SKM-1 (cell line): ENCODE measurements at regions not wholly inside any gene's neighbourhood (a gene's known extent, or its start where the extent isn't known, plus 50 kb on each side); places are given as distances from the start of the nearest gene placed in this dataset.
"Not testable (repeated sequence)": the region's sequence is repeated elsewhere in the genome, so short reads cannot be mapped to it uniquely, and the experiment has no call there.

ENCODE experiments used
- DNase-seq: peaks from one replicate; lab custom pipeline; 2025; ENCODE audit not compliant: unreplicated experiment; lab: John Stamatoyannopoulos, UW

DNA sequence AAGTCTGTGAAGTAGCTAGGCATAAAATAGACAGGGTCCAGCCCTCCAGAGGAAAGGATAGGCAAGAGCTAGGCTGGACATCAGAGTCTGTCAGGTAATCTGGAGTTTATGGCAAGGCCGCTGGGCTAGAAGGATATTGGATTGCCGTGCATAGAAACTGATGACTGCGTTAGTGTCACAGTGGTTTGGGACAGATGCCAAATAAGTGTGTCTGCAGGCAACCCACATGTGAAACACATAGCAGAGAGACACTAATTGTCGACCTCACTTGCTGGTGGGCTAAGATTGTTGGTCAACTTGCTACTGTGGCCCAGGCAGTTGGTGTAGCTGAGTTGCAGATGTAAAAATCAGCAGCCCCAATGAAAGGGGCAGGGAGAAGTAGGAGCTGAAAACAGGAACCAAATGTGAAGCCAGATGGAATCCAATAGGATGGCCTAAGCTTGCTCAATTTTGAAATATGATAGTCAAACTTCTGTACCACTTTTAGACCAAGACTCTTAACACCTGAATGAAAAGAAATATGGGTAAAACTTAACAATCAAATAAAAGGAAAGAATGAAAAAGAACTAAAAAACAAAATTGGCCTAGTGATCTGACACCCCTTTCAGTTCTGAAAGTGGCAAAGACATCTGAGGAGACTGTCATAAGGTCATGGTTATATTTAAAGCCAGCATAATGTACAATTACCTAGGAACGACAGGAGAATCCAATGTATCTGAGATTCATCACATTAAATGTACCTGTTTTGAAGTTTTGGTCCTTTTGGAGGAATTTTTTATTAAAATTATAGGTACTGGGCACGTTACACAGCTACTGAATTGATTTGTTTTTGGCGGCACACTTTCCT is 243.3 kb upstream of the ACTBL2 start:
- DNase-seq = no peak

DNA sequence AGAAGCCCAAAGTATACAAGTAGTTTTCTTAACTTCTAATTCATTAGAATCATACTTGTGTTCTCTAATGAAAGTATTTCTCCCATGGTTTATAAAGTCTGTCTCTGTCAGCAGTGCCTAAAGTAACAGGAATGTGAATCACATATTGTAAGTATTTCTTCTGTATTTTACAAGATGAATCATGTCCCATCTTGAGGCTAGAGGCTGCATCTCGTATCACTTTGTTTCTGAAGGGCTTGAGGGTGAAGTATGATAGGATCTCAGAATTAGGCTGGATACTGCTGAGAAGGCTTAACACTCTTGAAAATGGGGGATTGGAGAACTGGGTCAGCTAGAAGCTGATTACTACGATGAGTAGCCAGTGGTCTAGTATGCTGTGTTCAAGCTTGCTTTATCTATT is 242.2 kb upstream of the ACTBL2 start:
- DNase-seq = no peak

DNA sequence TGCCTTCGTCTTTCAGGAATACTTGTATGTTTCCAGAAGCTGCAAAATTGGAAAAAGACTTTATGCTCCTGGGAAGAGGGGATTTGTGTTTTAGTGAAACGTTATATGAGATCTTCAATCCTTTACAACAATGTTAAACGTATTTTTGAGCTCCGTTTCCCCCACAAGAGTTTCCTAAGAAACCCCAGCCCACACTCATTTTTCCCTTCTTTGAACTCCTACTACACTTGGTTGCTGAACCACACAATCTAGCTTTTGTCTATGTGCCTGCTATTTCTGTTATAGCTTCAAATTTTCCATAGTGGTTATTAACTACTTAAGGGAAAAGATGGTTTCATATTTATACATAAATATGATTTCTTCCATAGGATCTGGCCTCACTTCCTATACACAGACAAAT is 238.6 kb upstream of the ACTBL2 start:
- no peak for DNase-seq

DNA sequence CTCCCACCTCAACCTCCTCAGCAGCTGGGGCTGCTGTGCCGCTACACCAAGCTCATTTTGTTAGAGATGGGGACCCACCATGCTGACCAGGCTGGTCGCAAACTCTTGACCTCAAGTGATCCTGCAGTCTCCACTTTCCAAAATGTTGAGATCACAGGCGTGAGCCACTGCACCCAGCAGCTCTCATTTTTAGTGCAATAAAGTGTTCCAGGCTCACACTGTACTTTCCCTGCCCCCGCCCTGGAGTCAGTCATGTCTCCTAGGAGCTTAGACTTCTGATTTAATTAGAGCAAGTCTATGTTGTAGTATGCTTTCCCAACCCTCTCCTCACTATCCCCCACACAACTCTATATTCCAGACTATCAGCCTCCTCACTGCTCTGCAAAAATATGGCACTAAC is 238.0 kb upstream of the ACTBL2 start:
- no peak for DNase-seq

DNA sequence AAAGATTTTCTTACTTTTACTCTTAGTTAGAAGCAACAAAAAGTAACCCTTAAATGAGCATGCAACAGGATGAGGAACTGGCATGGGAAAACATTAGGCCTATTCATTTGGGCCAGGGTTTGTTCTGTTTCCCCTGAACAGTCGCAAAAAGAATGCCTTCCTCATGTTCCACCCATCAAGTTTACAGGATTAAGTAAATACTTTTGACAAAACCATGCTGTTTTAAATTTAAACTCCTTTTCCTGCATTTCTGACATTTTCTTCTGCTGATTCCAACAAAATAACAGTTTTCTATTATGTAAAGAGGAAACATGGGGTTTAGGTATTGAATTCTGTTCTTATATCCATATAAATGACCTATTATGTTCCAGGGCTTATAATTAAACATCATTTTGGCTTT is 236.6 kb upstream of the ACTBL2 start:
- no peak for DNase-seq

DNA sequence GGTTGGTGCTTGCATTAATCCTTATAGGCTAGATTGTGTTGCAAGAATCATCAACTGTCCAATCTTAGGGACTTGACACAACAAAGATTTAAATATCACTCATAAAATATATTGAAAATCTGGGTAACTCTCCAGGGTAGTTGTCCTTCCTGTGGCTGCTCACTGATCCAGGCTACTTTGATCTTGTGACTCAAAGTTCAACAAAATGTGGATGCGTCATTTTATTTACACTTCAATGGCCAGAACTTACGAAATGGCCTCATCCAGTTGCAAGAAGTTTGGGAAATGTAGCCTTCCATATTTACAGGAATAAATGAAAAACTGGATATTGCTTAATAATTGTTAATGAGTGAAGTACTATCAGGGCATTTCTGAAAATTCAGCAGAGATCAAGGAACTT is 235.5 kb upstream of the ACTBL2 start:
- DNase-seq = no peak

DNA sequence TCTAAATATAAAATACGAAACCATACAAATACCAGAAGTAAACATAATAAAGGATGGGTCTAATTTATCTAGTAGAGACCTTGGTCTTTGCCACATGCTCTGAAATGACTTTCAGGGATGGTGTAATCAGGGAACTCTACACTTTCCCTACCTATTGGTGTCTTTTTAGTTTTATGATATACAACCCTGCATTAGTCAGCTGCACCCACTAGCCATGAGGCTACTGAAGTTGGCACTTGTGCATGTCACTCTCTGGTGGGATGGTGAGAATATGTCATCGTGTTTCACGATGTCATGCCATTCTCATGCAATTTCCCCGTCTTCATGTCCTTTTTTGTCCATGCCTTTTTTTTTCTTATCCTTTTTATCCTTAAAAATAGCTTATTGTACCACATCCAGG is 234.9 kb upstream of the ACTBL2 start:
- no peak for DNase-seq

DNA sequence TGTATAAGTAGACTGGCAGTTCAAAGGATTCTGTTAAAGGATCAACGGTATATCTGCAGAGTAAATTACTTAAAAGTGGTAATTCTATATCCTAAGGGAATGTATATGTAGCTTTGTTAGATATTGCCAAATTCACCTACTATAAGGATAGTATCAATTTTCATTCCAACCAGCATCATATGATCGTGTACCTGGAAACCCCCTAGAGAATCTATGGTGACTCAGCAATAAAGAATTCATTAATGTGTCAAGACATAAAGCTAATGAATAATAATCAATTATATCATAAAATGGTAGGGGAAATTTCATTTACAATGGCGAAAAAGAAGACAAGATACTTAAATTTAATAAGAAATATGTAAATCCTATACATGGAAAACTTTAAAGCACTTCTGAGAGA is 234.1 kb upstream of the ACTBL2 start:
- no peak for DNase-seq

DNA sequence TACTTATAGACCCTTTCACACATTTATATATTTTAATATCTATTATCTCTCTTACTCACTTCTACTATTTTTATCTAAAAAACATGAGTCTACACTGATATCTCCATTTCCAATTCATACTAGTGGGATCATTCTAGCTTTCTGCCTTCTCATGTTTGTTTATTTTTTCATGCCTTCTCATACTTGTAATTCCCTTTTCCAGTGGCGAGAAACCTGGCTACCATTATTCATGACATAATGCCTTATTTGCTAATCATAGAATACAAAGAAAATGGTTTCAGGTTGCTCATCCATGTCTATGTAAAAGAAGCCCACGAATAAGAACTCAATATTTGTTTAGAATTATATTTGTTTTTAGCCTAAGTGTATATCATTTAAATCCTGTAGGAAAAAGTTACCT is 232.7 kb upstream of the ACTBL2 start:
- DNase-seq = no peak

DNA sequence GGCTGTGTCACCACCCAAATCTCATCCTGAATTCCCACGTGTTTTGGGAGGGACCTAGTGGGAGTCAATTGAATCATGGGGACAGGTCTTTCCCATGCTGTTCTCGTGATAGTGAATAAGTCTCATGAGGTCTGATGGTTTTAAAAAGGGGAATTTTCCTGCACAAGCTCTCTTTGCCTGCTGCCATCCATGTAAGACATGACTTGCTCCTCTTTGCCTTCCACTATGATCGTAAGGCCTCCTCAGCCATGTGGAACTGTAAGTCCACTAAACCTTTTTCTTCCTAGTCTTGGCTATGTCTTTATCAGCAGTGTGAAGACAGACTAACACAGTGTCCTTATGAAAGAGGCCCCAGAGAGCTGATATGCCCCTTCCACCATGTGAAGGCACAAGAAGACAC is 230.9 kb upstream of the ACTBL2 start:
- not testable (repeated sequence) for DNase-seq

DNA sequence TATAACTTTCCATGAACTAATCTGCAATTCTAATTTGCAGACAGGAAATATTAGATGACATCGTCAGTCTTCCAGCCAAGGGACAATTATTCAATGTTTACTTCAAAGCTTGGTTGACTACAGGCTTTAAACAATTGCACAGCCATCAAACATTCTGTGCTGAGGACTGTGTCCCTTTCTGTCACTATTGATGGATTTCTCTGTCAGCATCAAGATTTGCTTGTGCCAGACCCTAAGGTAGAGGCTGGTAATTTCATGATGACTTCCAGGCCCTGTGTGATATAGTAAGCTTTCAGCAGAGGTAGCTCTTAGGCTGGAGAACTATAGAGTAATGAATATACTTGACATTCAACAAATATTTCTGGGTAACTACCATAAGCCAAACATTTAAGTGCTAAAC is 229.3 kb upstream of the ACTBL2 start:
- DNase-seq = no peak

DNA sequence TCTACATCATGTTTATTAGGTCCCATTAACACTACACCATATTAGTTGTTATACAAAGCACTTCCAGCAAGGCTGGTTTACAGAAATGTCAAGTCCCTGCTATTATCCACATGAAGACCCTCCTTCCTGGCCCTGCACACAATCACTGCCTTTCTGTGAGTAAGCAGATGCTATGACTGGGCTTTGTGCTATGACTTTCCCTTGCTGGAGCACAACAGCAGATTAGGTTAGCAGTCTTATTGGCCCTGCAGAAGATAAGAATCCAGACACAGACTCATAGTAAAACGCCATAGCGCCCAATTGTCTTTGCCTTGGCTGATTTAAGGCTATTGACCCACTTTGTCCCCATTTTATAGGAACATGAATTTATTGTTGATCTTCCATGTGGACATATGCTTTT is 228.9 kb upstream of the ACTBL2 start:
- DNase-seq = no peak

DNA sequence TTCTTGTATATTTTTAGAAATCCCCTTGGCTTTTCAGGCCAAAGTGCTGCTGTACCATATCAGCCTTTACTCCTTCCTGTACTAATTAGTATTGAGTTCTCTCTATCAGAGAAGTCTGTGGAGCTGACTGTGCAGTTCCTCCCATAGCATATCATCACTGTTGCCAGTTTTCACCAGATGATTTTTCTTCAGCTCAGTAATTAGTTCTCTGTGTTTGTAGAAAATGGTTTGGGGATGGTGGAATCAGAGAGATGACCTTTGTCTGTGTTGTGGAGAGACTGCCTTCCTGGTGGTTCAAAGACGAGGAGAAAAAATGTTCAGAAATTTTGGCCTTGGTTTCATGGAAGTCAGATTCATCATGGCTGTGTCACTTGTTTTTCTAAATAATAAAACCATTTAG is 227.5 kb upstream of the ACTBL2 start:
- DNase-seq = no peak

DNA sequence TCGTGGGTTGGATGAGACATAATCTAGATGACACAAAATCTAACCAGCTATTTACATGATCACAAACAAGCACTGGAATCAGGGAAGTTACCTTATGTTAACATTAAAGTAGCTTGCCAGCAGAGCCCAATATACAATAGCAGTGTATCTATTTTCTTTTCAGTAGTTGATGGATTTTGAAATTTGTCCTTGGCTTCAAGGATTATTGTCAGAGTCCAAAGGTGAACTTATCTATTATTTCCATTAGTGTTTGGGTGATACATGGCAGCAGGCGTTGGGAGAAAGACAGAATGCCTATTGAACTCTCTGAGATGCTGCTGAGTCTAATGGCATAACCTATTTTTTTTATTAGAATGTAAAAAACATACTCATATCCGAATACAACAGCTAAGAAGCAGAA is 223.2 kb upstream of the ACTBL2 start:
- no peak for DNase-seq

DNA sequence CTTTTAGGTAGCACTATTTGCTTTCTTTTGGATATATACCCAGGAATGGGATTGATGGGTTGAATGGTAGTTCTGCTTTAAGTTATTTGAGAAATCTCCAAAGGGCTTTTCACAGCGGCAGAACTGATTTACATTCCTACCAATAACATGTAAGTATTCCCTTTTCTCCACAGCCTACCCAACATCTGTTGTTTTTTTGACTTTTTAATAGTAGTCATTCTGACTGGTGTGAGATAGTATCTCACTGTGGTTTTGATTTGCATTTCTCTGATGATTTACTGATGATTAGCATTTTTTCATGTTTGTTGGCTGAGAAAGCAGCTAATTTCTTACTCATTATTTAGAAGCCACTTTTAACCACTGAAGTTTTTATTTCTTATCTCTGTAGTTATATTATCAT is 221.1 kb upstream of the ACTBL2 start:
- DNase-seq = no peak

DNA sequence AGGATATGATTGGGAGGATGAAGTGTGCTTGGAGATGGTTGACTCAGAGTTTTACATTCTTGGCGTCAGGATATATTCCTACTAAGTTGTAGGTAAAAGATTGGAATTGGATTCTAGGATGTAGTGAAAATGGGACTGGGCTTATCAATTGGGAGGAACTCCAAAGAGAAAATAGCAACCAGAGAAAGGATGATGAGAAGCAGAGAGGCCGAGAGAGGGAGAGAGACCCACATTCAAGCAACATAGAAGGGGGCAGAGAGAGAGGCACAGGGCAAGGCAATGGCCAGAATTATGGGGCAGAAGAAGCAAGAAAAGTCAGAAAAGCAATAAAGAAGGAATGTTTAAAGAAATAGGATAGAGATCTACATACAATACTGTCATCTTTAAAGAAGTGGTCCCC is 217.9 kb upstream of the ACTBL2 start:
- DNase-seq = no peak

DNA sequence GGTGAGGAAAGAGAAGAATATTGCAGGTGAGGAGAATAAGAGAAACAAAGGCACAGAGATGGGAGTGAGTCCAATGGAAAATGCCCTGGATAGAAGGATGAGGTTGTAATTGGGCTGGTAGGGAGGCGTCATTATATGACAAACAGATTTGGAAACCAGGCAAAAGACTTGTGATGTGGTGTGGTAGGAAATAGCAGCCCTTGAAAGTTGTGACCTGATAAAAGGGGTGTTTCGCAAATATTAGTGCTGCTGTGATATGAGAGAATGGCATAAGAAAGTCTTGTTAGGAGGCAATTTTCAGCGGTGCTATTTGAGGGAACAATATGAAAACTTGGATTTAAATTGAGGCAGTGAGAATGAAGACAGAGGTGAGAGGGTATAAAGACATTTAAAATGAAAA is 217.5 kb upstream of the ACTBL2 start:
- no peak for DNase-seq

DNA sequence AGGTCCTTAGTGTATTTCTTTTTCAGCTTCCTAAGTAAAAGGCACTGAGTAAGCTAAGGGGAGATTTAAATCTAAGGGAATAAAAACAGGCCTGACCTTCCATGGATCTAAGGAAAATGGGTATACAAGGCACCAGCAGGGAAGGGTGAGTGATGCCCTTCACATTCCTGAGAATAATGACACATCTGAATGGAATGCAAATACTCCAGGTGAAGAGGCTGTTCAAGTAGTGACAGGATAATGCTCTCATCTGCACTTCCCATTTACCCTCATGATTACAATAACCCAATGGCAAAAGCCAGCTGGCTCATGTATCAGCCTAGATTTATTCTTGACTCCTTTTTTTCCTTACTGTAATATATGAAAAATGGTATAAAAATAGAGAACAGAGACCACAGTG is 216.2 kb upstream of the ACTBL2 start:
- DNase-seq = no peak

DNA sequence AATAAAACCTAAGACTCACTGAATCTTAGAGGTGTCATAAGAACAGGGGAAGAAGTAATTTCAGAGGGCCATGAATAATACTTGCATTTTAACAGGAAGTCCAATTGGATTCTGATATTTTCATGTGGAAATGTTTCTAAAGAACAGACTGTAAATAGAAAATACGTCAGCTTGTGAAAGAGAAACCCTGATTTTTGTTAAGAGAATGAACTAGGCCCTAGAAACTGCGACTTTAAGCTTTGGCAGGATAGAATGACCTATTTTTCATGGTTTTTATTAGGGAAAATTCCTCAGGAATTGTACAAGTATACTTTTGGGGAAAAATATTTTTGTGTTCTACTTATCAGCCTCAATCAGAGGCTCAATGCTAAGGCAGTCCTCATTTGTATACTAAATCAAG is 215.5 kb upstream of the ACTBL2 start:
- DNase-seq = no peak

DNA sequence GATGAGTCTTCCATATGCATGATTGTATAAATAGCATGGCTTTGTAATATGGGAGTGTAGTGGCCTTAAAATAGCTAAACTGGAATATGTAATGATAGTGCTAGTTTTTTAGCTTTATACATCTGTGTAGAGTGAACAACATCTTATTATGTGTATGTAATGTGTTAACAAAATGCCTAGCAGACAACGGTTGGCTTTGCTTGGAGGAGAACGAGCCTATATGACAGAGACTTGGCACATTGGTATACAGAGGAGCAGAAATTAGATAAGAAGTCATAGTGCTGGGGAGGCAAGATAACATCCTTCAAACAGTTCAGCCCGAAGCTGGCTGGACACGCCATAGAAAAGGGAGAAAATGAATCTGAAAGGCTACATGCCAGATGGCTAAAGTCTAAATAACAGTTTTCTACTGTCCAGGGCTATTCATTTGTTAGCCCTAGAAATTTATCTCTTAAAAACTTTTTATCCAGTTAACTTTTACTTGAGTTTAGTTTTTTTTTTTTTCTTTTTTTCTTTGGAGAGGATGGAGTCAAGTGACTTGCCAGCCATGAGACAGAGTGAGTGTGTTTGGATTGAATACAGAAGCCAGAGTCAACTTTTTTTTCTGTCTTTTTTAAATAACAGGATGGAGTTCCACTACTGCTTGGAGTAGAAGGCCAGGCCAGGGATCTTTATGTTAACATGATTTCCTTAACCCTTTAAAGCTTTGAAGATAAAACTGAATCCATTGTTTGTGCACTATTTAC is 214.4 kb upstream of the ACTBL2 start:
- DNase-seq = no peak

DNA sequence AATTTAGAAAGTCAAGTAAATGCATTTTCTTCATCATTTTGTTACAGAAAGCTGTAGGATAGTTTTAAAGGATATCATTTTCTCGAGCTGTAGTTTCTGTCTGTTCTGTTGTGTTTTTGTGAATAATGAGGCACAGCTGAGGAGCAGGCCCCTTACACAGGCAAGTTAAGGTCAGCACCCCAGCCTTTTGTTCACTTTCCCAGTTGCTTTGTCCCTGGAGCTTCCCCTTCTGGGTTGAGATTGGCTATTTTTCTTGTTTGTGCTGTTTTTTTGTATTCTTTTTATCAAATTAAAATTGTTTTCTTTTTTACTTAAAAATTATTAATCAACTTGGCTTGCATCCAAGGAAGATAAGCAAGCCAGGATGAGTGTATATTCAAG is 213.8 kb upstream of the ACTBL2 start:
- no peak for DNase-seq

DNA sequence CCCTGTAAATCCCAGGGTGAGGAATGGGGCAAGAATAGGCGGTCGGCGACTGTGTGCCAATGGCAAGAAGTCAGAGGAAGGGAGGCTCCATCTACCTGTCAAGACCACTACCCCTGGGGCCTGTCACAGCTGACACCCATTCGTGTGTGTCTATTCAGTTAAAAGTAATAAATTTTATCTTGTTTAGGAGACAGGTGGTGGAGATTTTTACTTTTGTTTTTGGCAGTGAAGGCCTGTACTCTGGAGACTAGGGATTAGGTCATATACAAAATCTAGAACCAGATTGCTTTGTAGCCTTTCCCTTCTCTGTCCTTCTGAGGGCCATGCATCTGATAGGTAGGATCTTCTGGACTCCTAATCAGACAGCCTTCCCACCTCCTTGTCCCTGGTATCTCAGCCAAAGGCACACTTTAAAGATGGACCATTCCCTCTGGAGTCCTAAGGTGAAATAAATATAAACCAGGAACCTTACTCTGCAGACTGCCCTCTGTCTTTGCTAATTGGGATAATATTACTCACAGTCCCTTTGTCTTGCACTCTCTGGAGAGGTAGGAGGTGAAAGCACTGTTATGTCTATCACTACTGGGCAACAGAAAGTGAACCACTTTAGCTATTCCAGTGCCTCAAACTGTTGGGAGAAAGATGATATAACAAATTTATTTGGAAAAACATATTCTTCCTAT is 213.2 kb upstream of the ACTBL2 start:
- DNase-seq = no peak
